ENCODE measurements at regions not wholly inside any gene's neighbourhood (a gene's known extent, or its start where the extent isn't known, plus 50 kb on each side); places are given as distances from the start of the nearest gene placed in this dataset.

GRCh38 chr11:19338375-19338774 is 97.6 kb upstream of the E2F8 start:
- H3K9me3 Mint-ChIP-seq: no peaks in the 10 kb centered on the region
- H3K4me1 Mint-ChIP-seq: no peaks in the 10 kb centered on the region; the same call in 2 of the 3 replicates
- Histone ChIP-seq H3K27ac (ENCODE audit: low read depth) (no peak overlapping the region), H3K79me2 (replicated peaks; ENCODE audit: insufficient read depth) (no peaks in the 10 kb centered on the region), H3K9me2 (ENCODE audit: insufficient read depth) (no peaks in the 10 kb centered on the region), H4K20me1 (replicated peaks; ENCODE audit: insufficient read depth) (no peaks in the 10 kb centered on the region), H3K4me1 (ENCODE audit: insufficient read depth) (no peaks in the 10 kb centered on the region), H3K27me3 (ENCODE audit: insufficient read depth) (peaks cover 8% of the 10 kb centered on the region), H3K4me2 (no peak overlapping the region), H3K4me3 (no peak overlapping the region), H3K36me3 (ENCODE audit: insufficient read depth) (no peaks in the 10 kb centered on the region), H2AFZ (no peak overlapping the region), H3F3A (replicated peaks; ENCODE audit: low read depth) (no peaks in the 10 kb centered on the region)
- DNase-seq (ENCODE audit: low spot score) (no peak), ATAC-seq (no peak)
- H3K36me3 Mint-ChIP-seq (ENCODE audit: low read depth): no peaks in the 10 kb centered on the region
- no peak overlapping the region for H3K27ac Mint-ChIP-seq
- TF ChIP-seq CTCF (conservative IDR thresholded peaks at IDR 0.05; ENCODE audit: low read depth in 2 of 2): no peak
- TF ChIP-seq JUNB (IDR thresholded peaks at IDR 0.05; ENCODE audit: unreplicated experiment): no peak
- TF ChIP-seq POLR2AphosphoS5 (IDR thresholded peaks at IDR 0.05; ENCODE audit: low read depth): no peak
- TF ChIP-seq STAT1 (IDR thresholded peaks at IDR 0.05; ENCODE audit: unreplicated experiment): no peak
- no peak for TF ChIP-seq NANOG (IDR thresholded peaks at IDR 0.05; ENCODE audit: borderline replicate concordance)
- no peak for TF ChIP-seq ZNF114 (CRISPR knock-in tag; IDR thresholded peaks at IDR 0.05)
- no peak for TF ChIP-seq ZNF462 (CRISPR knock-in tag; IDR thresholded peaks at IDR 0.05)
- TF ChIP-seq EZH2 (IDR thresholded peaks at IDR 0.05; ENCODE audit: low read depth, unreplicated experiment): no peak
- no peak for TF ChIP-seq ETS1 (IDR thresholded peaks at IDR 0.05)
- TF ChIP-seq CREB1 (CRISPR knock-in tag; IDR thresholded peaks at IDR 0.05; ENCODE audit: low read depth): no peak
- no peak for TF ChIP-seq EZH2phosphoT487 (IDR thresholded peaks at IDR 0.05; ENCODE audit: unreplicated experiment)
- peaks cover 4% of the 10 kb centered on the region for H3K27me3 Mint-ChIP-seq (ENCODE audit: insufficient read depth, low read depth, poor library complexity)
- H3K4me3 Mint-ChIP-seq: no peak overlapping the region
